ENCODE measurements at regions not wholly inside any gene's neighbourhood (a gene's known extent, or its start where the extent isn't known, plus 50 kb on each side); places are given as distances from the start of the nearest gene placed in this dataset.

DNA sequence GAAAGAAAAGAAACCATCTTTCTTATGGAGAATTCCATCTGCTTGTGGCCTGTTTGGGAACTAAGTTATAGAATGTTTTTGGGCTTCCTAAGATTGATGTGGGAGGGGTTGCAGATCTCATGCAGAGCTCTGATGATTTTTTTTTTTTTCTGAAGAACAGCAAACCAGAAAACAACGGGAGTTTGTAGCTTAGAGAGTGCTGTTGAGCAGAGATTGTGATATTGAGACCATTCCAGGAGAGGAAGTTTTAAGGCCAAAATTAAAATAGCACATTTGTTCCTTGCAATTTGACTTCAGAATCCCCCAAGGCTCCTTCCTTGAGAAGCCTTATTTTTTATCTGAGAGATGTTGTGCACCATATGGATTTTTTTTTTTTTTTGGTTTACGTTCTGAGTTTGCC, 159.5 kb upstream of the NRP1 start:
- TF ChIP-seq POLR2A (IDR thresholded peaks at IDR 0.05) (no peak), POLR2AphosphoS5 (IDR thresholded peaks at IDR 0.05; ENCODE audit: insufficient read depth in 1 of 2, low read depth in 1 of 2) (no peak)
- TF ChIP-seq, protein P1, sequence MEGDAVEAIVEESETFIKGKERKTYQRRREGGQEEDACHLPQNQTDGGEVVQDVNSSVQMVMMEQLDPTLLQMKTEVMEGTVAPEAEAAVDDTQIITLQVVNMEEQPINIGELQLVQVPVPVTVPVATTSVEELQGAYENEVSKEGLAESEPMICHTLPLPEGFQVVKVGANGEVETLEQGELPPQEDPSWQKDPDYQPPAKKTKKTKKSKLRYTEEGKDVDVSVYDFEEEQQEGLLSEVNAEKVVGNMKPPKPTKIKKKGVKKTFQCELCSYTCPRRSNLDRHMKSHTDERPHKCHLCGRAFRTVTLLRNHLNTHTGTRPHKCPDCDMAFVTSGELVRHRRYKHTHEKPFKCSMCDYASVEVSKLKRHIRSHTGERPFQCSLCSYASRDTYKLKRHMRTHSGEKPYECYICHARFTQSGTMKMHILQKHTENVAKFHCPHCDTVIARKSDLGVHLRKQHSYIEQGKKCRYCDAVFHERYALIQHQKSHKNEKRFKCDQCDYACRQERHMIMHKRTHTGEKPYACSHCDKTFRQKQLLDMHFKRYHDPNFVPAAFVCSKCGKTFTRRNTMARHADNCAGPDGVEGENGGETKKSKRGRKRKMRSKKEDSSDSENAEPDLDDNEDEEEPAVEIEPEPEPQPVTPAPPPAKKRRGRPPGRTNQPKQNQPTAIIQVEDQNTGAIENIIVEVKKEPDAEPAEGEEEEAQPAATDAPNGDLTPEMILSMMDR (IDR thresholded peaks at IDR 0.05) = no peak
